ENCODE measurements at regions not wholly inside any gene's neighbourhood (a gene's known extent, or its start where the extent isn't known, plus 50 kb on each side); places are given as distances from the start of the nearest gene placed in this dataset.

- Histone ChIP-seq H3K4me1 (ENCODE audit: control insufficient read depth, insufficient read depth, low read length) (no peaks in the 10 kb centered on the region), H3K9me3 (ENCODE audit: control insufficient read depth, low read length) (no peaks in the 10 kb centered on the region), H3K27ac (ENCODE audit: low read length) (no peak overlapping the region), H3K4me3 (ENCODE audit: low read length) (no peak overlapping the region), H3K27me3 (ENCODE audit: control insufficient read depth, insufficient read depth) (no peaks in the 10 kb centered on the region)
- DNase-seq = no peak
- ATAC-seq = peak; percentile 59 to 80
- intact Hi-C loops (cut with DNase I) = loop anchor here in 3 of 4 donors (5.0 to 10.0 kb wide), 3 partner anchors 293 to 301 kb away; no protein-coding TSS in a partner anchor
- 26% methylated on average over 5 of the region's 5 CpGs for WGBS
These were observed 183.1 kb downstream of the MOXD1 start for GRCh38 chr6:132218059-132218696.

DNA sequence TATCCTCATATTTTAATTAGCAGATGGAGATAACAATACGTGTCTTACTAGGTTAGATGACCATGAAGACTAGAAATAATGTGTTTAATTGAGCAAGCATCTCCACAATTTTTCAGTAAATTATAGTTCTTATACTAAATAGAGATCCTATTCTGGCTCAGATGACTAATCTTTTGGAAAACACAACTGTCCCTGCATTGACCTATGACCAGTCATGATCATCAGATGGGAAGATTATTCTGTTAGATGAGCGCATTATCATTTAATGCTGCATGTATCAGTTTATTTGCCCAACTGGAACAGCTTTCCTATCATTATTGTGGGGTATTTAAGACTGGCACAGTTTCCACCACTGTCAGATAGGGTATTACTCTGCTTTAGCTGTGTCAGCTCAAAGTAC lies 185.5 kb downstream of the MOXD1 start:
- DNase-seq (no peak), ATAC-seq (no peak)
- Histone ChIP-seq H3K27me3 (ENCODE audit: control insufficient read depth, insufficient read depth) (no peaks in the 10 kb centered on the region), H3K4me1 (ENCODE audit: control insufficient read depth, insufficient read depth, low read length) (no peaks in the 10 kb centered on the region), H3K4me3 (ENCODE audit: low read length) (no peak overlapping the region), H3K9me3 (ENCODE audit: control insufficient read depth, low read length) (no peaks in the 10 kb centered on the region), H3K27ac (ENCODE audit: low read length) (no peak overlapping the region)
- 73% methylated on average over 2 of the region's 2 CpGs for WGBS
- intact Hi-C loops (cut with DNase I) = loop anchor here in 3 of 4 donors (5.0 to 10.0 kb wide), 3 partner anchors 291 to 299 kb away; no protein-coding TSS in a partner anchor

- Histone ChIP-seq H3K4me3 (ENCODE audit: low read length) (no peak overlapping the region), H3K27me3 (ENCODE audit: control insufficient read depth, insufficient read depth) (no peaks in the 10 kb centered on the region), H3K9me3 (ENCODE audit: control insufficient read depth, low read length) (no peaks in the 10 kb centered on the region), H3K4me1 (ENCODE audit: control insufficient read depth, insufficient read depth, low read length) (no peaks in the 10 kb centered on the region), H3K27ac (ENCODE audit: low read length) (no peak overlapping the region)
- 39% methylated on average over 2 of the region's 2 CpGs for WGBS
- intact Hi-C loops (cut with DNase I) = loop anchor here in 3 of 4 donors (5.0 to 10.0 kb wide), 3 partner anchors 290 to 297 kb away; no protein-coding TSS in a partner anchor
- DNase-seq (peak in 1 of 3 donors; percentile 41), ATAC-seq (peak; percentile 42 to 47)
These were observed 186.6 kb downstream of the MOXD1 start for GRCh38 chr6:132214716-132215115.

GRCh38 chr6:132213732-132214131 lies 187.5 kb downstream of the MOXD1 start:
- Histone ChIP-seq H3K27ac (ENCODE audit: low read length) (no peak overlapping the region), H3K9me3 (ENCODE audit: control insufficient read depth, low read length) (no peaks in the 10 kb centered on the region), H3K27me3 (ENCODE audit: control insufficient read depth, insufficient read depth) (no peaks in the 10 kb centered on the region), H3K4me3 (ENCODE audit: low read length) (no peak overlapping the region), H3K4me1 (ENCODE audit: control insufficient read depth, insufficient read depth, low read length) (no peaks in the 10 kb centered on the region)
- no peak for DNase-seq
- no peak for ATAC-seq
- 64% methylated on average over 4 of the region's 4 CpGs for WGBS
- intact Hi-C loops (cut with DNase I) = loop anchor here in 1 of 4 donors (10.0 kb wide), 1 partner anchor 289 kb away; no protein-coding TSS in a partner anchor

- no peak overlapping the region for H3K4me3 ChIP-seq (ENCODE audit: low read length)
- intact Hi-C loops (cut with DNase I) = loop anchor here in 1 of 4 donors (10.0 kb wide), 1 partner anchor 288 kb away; no protein-coding TSS in a partner anchor
- WGBS = 87% methylated on average over 4 of the region's 4 CpGs
These were observed 188.1 kb downstream of the MOXD1 start for GRCh38 chr6:132213191-132213590.

GRCh38 chr6:132210886-132211563 lies 190.2 kb downstream of the MOXD1 start:
- Histone ChIP-seq H3K27ac (ENCODE audit: low read length) (no peak overlapping the region), H3K27me3 (ENCODE audit: control insufficient read depth, insufficient read depth) (no peaks in the 10 kb centered on the region), H3K9me3 (ENCODE audit: control insufficient read depth, low read length) (no peaks in the 10 kb centered on the region), H3K4me3 (ENCODE audit: low read length) (no peak overlapping the region), H3K4me1 (ENCODE audit: control insufficient read depth, insufficient read depth, low read length) (no peaks in the 10 kb centered on the region)
- DNase-seq (peak in 1 of 3 donors; percentile 53), ATAC-seq (peak; percentile 62 to 79)
- intact Hi-C loops (cut with DNase I) = loop anchor here in 1 of 4 donors (10.0 kb wide), 1 partner anchor 286 kb away; no protein-coding TSS in a partner anchor
- 53% methylated on average over 3 of the region's 3 CpGs for WGBS

More at GRCh38 chr6:132213191-132213590, 188.1 kb downstream of the MOXD1 start:
- Histone ChIP-seq H3K27me3 (ENCODE audit: control insufficient read depth, insufficient read depth) (no peaks in the 10 kb centered on the region), H3K4me1 (ENCODE audit: control insufficient read depth, insufficient read depth, low read length) (no peaks in the 10 kb centered on the region), H3K27ac (ENCODE audit: low read length) (no peak overlapping the region), H3K9me3 (ENCODE audit: control insufficient read depth, low read length) (no peaks in the 10 kb centered on the region)
- DNase-seq = no peak
- ATAC-seq = no peak

DNA sequence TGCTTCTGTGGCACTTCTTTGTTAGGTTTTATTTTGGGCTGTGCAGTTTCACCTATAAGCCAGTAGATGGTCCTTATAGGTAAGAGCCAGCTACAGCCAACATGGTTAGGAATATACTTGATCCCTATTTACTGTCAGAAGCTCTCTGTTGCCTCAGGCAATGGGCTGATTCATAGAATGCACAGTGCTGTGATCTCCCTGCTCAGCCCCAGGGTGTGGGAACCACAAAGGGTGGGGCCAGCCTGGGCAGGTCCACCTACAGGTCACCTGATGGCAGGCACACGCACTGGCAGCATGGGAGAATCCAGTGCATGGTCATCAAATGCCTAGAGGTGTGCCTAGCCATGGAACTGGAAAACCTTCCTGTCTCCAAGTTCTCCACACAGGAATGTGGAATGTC lies 191.9 kb downstream of the MOXD1 start:
- ATAC-seq (no peak), DNase-seq (no peak)
- no peaks in the 10 kb centered on the region for H3K9me3 ChIP-seq (ENCODE audit: control insufficient read depth, low read length)
- H3K27ac ChIP-seq (ENCODE audit: low read length) = no peak overlapping the region
- no peaks in the 10 kb centered on the region for H3K4me1 ChIP-seq (ENCODE audit: control insufficient read depth, insufficient read depth, low read length)
- no peak overlapping the region for H3K4me3 ChIP-seq (ENCODE audit: low read length)
- WGBS = 88% methylated on average over 1 of the region's 1 CpG
- no peaks in the 10 kb centered on the region for H3K27me3 ChIP-seq (ENCODE audit: control insufficient read depth, insufficient read depth)
- intact Hi-C loops (cut with DNase I) = no loop called here

DNA sequence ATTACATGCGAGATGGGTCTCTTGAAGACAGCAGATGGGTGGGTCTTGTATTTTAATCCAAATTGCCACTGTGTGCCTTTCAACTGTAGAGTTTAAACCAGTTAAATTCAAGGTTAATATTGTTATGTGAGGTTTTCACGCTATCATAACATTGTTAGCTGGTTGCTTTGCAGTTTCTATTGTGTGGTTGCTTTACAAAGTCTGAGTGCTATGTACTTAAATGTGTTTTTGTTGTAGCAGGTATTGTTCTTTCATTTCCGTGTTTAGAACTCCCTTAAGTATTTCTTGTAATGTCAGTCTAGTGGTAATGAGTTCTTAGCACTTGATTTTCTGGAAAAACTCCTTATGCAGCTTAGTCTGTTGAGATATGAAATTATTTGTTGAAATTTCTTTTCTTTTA lies 193.3 kb downstream of the MOXD1 start:
- Histone ChIP-seq H3K4me3 (ENCODE audit: low read length) (no peak overlapping the region), H3K27me3 (ENCODE audit: control insufficient read depth, insufficient read depth) (no peaks in the 10 kb centered on the region), H3K27ac (ENCODE audit: low read length) (no peak overlapping the region), H3K9me3 (ENCODE audit: control insufficient read depth, low read length) (no peaks in the 10 kb centered on the region), H3K4me1 (ENCODE audit: control insufficient read depth, insufficient read depth, low read length) (no peaks in the 10 kb centered on the region)
- intact Hi-C loops (cut with DNase I) = no loop called here
- WGBS = 82% methylated on average over 3 of the region's 3 CpGs
- ATAC-seq (no peak), DNase-seq (no peak)

DNA sequence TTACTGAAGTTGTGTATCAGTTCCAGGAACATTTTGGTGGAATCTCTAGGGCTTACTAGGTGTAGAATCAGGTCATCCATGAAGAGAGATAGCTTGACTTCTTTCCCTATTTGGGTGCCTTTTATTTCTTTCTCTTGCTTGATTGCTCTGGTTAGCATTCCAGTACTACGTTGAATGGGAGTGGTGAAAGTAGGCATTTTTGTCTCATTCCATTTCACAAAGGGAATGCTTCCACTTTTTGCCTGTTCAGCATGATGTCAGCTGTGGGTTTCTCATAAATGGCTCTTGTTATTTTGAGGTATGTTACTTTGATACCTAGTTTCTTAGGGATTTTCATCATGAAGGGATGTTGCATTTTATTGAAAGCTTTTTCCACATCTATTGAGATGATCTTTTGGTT lies 195.3 kb downstream of the MOXD1 start:
- no peaks in the 10 kb centered on the region for H3K27me3 ChIP-seq (ENCODE audit: control insufficient read depth, insufficient read depth)
- intact Hi-C loops (cut with DNase I) = no loop called here
- no peak for DNase-seq
- no peaks in the 10 kb centered on the region for H3K9me3 ChIP-seq (ENCODE audit: control insufficient read depth, low read length)
- no peak for ATAC-seq
- H3K27ac ChIP-seq (ENCODE audit: low read length) = no peak overlapping the region
- WGBS = 76% methylated on average over 1 of the region's 1 CpG
- H3K4me3 ChIP-seq (ENCODE audit: low read length) = no peak overlapping the region
- H3K4me1 ChIP-seq (ENCODE audit: control insufficient read depth, insufficient read depth, low read length) = peaks cover 2% of the 10 kb centered on the region

- Histone ChIP-seq H3K27me3 (ENCODE audit: control insufficient read depth, insufficient read depth) (no peaks in the 10 kb centered on the region), H3K4me3 (ENCODE audit: low read length) (no peak overlapping the region), H3K27ac (ENCODE audit: low read length) (no peak overlapping the region), H3K4me1 (ENCODE audit: control insufficient read depth, insufficient read depth, low read length) (peaks cover 2% of the 10 kb centered on the region), H3K9me3 (ENCODE audit: control insufficient read depth, low read length) (no peaks in the 10 kb centered on the region)
- DNase-seq = no peak
- intact Hi-C loops (cut with DNase I) = no loop called here
- no peak for ATAC-seq
- WGBS = 86% methylated on average over 4 of the region's 4 CpGs
These were observed 196.7 kb downstream of the MOXD1 start for GRCh38 chr6:132204591-132204990.

DNA sequence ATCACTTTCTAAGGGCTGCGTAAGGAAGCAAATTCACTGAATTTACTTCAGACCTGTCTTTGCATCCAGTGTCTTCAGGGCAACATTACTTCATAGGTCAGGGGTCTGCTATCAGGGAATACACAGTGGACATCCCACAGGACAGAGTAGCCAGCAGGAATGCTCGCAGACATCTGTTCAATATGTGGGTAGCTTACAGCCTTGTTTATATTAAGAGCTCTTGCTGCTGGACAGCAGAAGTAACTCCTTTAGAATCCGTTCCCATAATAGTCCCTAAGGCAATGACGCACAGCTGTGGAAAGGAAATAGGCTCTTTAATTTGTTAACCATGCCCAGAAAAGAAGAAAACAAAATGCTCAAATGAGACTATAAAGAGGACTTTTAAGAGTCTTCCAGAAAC lies 198.7 kb downstream of the MOXD1 start:
- peak overlapping the region; percentile 58 for H3K27ac ChIP-seq (ENCODE audit: low read length)
- DNase-seq (no peak), ATAC-seq (peak; percentile 73 to 85)
- no peaks in the 10 kb centered on the region for H3K27me3 ChIP-seq (ENCODE audit: control insufficient read depth, insufficient read depth)
- peaks cover 2% of the 10 kb centered on the region for H3K4me1 ChIP-seq (ENCODE audit: control insufficient read depth, insufficient read depth, low read length)
- H3K4me3 ChIP-seq (ENCODE audit: low read length) = no peak overlapping the region
- intact Hi-C loops (cut with DNase I) = no loop called here
- WGBS = 40% methylated on average over 4 of the region's 4 CpGs
- H3K9me3 ChIP-seq (ENCODE audit: control insufficient read depth, low read length) = no peaks in the 10 kb centered on the region

Data from right cardiac atrium (tissue), 5 donors.